Osteocyte (in vitro differentiated cells): ENCODE measurements at regions not wholly inside any gene's neighbourhood (a gene's known extent, or its start where the extent isn't known, plus 50 kb on each side); places are given as distances from the start of the nearest gene placed in this dataset.

Experiments used
- DNase-seq: peaks from one replicate; pipeline ENCODE4 v3.0.0; 2021; ENCODE audit warnings: mixed read lengths; ENCODE audit not compliant: unreplicated experiment; ENCODE audit errors: extremely low spot score
- H3K27ac Mint-ChIP-seq: one replicate; pipeline ENCODE4 v1.8.0; 2021; ENCODE audit warnings: mild to moderate bottlenecking, mixed read lengths; ENCODE audit not compliant: unreplicated experiment
- H3K27me3 Mint-ChIP-seq: one replicate; pipeline ENCODE4 v1.8.0; 2021; ENCODE audit warnings: mixed read lengths; ENCODE audit not compliant: unreplicated experiment
- H3K36me3 Mint-ChIP-seq: one replicate; pipeline ENCODE4 v1.8.0; 2021; ENCODE audit warnings: mixed read lengths; ENCODE audit not compliant: unreplicated experiment
- H3K4me1 Mint-ChIP-seq: one replicate; pipeline ENCODE4 v1.8.0; 2021; ENCODE audit warnings: mixed read lengths; ENCODE audit not compliant: unreplicated experiment
- H3K4me3 Mint-ChIP-seq: one replicate; pipeline ENCODE4 v1.8.0; 2021; ENCODE audit warnings: mild to moderate bottlenecking, moderate library complexity, mixed read lengths; ENCODE audit not compliant: unreplicated experiment
- H3K9me3 Mint-ChIP-seq: one replicate; pipeline ENCODE4 v1.8.0; 2021; ENCODE audit warnings: mixed read lengths; ENCODE audit not compliant: unreplicated experiment
- TF ChIP-seq, protein P1 (sequence below): fragments of 200-600 bp; sonication (generic); IDR thresholded peaks from 2 replicates; pipeline ENCODE4 v1.5.0; 2021; ENCODE audit warnings: antibody characterized with exemption, mild to moderate bottlenecking, moderate library complexity

DNA sequence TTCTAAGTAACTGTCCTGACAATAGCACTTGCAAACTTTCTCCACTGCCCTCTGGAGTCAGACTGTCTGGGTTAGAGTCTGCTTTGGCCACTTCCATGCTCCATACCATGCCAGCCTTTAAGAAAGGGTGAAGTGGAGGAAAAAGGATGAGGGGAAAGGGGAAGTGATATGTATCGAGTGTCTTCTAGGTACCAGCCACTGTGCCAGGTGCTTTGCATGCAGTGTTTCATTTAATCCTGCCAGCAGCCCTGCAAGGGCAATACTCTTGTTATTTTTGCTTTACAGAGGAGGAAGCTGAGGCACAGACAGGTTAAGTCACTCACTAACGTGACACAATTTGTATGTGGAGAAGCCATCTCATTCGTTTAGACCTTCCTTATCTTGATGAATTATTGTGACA is 55.6 kb downstream of the RTL9 start:
- Mint-ChIP-seq H3K27ac (no peak overlapping the region), H3K4me1 (peaks cover 24% of the 10 kb centered on the region), H3K4me3 (no peak overlapping the region), H3K36me3 (no peaks in the 10 kb centered on the region), H3K9me3 (no peaks in the 10 kb centered on the region), H3K27me3 (no peaks in the 10 kb centered on the region)
- DNase-seq: no peak
- TF ChIP-seq, protein P1, sequence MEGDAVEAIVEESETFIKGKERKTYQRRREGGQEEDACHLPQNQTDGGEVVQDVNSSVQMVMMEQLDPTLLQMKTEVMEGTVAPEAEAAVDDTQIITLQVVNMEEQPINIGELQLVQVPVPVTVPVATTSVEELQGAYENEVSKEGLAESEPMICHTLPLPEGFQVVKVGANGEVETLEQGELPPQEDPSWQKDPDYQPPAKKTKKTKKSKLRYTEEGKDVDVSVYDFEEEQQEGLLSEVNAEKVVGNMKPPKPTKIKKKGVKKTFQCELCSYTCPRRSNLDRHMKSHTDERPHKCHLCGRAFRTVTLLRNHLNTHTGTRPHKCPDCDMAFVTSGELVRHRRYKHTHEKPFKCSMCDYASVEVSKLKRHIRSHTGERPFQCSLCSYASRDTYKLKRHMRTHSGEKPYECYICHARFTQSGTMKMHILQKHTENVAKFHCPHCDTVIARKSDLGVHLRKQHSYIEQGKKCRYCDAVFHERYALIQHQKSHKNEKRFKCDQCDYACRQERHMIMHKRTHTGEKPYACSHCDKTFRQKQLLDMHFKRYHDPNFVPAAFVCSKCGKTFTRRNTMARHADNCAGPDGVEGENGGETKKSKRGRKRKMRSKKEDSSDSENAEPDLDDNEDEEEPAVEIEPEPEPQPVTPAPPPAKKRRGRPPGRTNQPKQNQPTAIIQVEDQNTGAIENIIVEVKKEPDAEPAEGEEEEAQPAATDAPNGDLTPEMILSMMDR: no peak

DNA sequence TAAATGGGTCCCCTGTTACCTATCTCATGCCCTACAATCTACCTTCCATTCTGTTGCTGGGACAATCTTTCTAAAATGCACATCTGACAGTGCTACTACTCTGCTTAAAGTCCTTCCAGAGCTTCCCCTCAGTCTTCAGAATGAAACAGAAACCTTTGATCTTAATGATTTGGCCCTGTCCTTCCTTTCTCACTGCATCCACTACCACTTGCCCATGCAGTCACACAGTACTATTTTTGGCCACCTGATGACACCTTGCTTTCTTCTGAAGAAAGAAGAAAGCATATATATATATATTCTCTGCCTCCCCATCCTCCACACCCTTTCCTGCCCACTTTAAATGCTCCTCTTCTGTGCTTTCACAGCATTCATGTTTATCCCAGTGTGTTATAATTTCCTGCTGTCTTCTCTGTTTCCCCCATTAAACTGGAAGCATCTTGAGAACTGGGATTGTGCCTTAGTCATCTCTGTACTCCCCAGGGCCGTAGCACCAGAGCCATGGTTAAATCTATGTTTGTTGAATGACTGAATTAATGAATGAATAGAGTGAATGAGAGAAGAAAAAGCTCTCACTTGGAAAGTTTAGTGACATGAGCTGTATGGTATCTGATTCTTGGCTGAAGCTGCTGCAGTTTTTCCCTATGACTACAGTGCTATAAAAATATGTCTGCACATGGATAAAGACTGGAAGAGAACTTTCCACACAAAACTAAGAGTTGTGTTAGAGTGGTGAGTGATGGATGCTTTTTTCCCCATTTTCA is 56.2 kb downstream of the RTL9 start:
- Mint-ChIP-seq H3K4me1 (peaks cover 26% of the 10 kb centered on the region), H3K36me3 (no peaks in the 10 kb centered on the region), H3K4me3 (no peak overlapping the region), H3K27ac (no peak overlapping the region), H3K9me3 (no peaks in the 10 kb centered on the region), H3K27me3 (peaks cover 2% of the 10 kb centered on the region)
- DNase-seq: no peak
- TF ChIP-seq, protein P1: no peak

DNA sequence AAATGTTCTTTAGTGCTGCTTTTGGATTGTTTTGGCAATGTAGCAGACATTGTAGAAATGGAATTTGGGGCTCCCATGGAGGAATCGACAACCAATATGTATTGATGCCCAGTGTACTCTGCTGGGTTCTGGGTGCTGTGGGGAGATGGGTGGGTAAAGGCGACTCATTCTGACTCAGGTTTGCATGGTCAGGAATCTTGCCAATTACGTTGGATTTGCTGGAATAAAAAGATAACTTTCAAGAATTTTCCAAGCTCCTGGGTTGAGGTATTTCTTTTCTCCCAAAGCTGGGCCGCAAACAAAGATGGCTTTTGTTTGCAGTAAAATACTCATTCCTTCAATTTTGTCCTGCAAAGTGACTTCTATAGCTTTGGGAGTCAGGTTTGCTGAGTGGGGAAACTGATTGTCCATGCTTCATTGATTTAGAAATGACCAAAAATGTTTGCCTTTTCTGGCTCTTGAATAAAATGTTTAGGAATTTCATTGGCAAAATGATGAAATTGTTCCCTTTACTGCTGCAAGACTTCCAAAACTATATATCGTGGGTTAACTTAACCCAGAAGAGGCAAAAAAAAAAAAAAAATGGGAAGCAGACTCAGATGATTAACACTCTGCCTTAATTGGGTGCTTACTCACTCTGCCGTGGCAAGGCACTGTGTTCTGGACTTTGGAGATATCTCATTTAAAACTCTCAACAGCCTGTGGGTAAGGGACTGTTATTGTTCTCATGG is 57.0 kb downstream of the RTL9 start:
- Mint-ChIP-seq H3K27ac (no peak overlapping the region), H3K27me3 (peaks cover 5% of the 10 kb centered on the region), H3K36me3 (no peaks in the 10 kb centered on the region), H3K4me1 (peaks cover 23% of the 10 kb centered on the region), H3K4me3 (no peak overlapping the region), H3K9me3 (no peaks in the 10 kb centered on the region)
- TF ChIP-seq, protein P1: no peak
- no peak for DNase-seq

DNA sequence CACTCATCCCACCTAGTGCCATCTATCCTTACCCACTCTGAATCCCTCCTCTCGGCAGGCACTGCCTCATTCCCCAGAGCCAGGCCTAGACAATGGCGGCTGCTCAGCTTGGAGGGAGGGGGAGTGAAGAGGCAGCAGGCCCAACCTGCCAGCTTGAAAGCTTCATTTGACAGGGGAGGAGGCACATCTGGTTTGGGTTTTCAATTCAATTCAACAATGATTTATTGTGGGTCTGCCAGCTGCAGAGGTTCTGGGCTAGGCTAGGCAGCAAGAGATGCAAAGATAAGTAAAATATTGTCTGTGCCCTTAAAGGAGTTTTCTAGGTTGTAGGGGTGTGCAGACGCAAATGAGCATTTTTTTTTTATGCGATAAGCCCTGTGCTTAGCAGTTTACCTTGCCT is 58.5 kb downstream of the RTL9 start:
- H3K27ac Mint-ChIP-seq: no peak overlapping the region
- no peak for DNase-seq
- no peak overlapping the region for H3K4me3 Mint-ChIP-seq
- H3K9me3 Mint-ChIP-seq: no peaks in the 10 kb centered on the region
- no peaks in the 10 kb centered on the region for H3K36me3 Mint-ChIP-seq
- TF ChIP-seq, protein P1: no peak
- H3K27me3 Mint-ChIP-seq: peaks cover 12% of the 10 kb centered on the region
- peaks cover 23% of the 10 kb centered on the region for H3K4me1 Mint-ChIP-seq
